A549 (cell line): ENCODE measurements at regions not wholly inside any gene's neighbourhood (a gene's known extent, or its start where the extent isn't known, plus 50 kb on each side); places are given as distances from the start of the nearest gene placed in this dataset.

ENCODE experiments used
- CHD2 ChIP-seq: fragments of 150-350 bp; IDR thresholded peaks from 2 replicates; pipeline ENCODE4 v1.6.1; 2014; ENCODE audit warnings: low read length; ENCODE audit not compliant: partially characterized antibody
- EP300 ChIP-seq, 2 experiments: fragments of >200 bp; sonication (Bioruptor Twin); formaldehyde crosslinking; IDR thresholded peaks; 2 replicates in 1 of 2; 3 replicates in 1 of 2; pipeline ENCODE4 v1.6.1; 2016 to 2017
- JUN ChIP-seq, 2 experiments: fragments of >200 bp; sonication (Bioruptor Twin); formaldehyde crosslinking; IDR thresholded peaks; 2 replicates in 1 of 2; 3 replicates in 1 of 2; pipeline ENCODE4 v1.6.1; 2016 to 2017
- JUNB ChIP-seq: fragments of >200 bp; sonication (Bioruptor Twin); formaldehyde crosslinking; IDR thresholded peaks from 2 replicates; pipeline ENCODE4 v1.6.1; 2016
- KDM1A ChIP-seq: fragments of 200-600 bp; sonication (generic); IDR thresholded peaks from 2 replicates; pipeline ENCODE4 v1.6.1; 2016; ENCODE audit warnings: low read depth, mild to moderate bottlenecking
- MAX ChIP-seq: IDR thresholded peaks from 2 replicates; pipeline ENCODE4 v1.6.1; 2012
- MAZ ChIP-seq: fragments of 150-350 bp; IDR thresholded peaks from 2 replicates; pipeline ENCODE4 v1.6.1; 2014; ENCODE audit warnings: antibody characterized with exemption, low read depth, low read length, borderline replicate concordance
- POLR2A ChIP-seq: IDR thresholded peaks from 2 replicates; pipeline ENCODE4 v1.6.1; 2012; ENCODE audit warnings: mild to moderate bottlenecking, low read length
- POLR2AphosphoS2 ChIP-seq: conservative IDR thresholded peaks from 2 replicates; pipeline ENCODE4 v1.6.1; 2012; ENCODE audit warnings: low read length, improper control_type of control experiment, inconsistent platforms
- RNF2 ChIP-seq: fragments of 200-600 bp; sonication (generic); IDR thresholded peaks from 2 replicates; pipeline ENCODE4 v1.6.1; 2016; ENCODE audit warnings: low read depth, mild to moderate bottlenecking, antibody characterized with exemption, moderate library complexity, borderline replicate concordance
- SREBF2 ChIP-seq: fragments of 450-650 bp; IDR thresholded peaks from 2 replicates; pipeline ENCODE4 v1.6.1; 2014; ENCODE audit warnings: mild to moderate bottlenecking, moderate library complexity
- TF ChIP-seq, protein P1 (sequence below): fragments of 150-350 bp; IDR thresholded peaks from 2 replicates; pipeline ENCODE4 v1.6.1; 2014; ENCODE audit warnings: low read depth, mild to moderate bottlenecking, low read length
- TF ChIP-seq, protein P2 (sequence below): fragments of >200 bp; sonication (Bioruptor Twin); formaldehyde crosslinking; IDR thresholded peaks from 3 replicates; pipeline ENCODE4 v1.5.1; 2016

- TF ChIP-seq MAZ (no peak), POLR2A (no peak), CHD2 (no peak), RNF2 (no peak), JUN (IDR thresholded peaks at IDR 0.05) (no peak), KDM1A (no peak), JUNB (no peak), EP300 (IDR thresholded peaks at IDR 0.05) (no peak), MAX (no peak), SREBF2 (no peak), POLR2AphosphoS2 (no peak)
- TF ChIP-seq, protein P1, sequence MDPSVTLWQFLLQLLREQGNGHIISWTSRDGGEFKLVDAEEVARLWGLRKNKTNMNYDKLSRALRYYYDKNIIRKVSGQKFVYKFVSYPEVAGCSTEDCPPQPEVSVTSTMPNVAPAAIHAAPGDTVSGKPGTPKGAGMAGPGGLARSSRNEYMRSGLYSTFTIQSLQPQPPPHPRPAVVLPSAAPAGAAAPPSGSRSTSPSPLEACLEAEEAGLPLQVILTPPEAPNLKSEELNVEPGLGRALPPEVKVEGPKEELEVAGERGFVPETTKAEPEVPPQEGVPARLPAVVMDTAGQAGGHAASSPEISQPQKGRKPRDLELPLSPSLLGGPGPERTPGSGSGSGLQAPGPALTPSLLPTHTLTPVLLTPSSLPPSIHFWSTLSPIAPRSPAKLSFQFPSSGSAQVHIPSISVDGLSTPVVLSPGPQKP: no peak
- TF ChIP-seq, protein P2, sequence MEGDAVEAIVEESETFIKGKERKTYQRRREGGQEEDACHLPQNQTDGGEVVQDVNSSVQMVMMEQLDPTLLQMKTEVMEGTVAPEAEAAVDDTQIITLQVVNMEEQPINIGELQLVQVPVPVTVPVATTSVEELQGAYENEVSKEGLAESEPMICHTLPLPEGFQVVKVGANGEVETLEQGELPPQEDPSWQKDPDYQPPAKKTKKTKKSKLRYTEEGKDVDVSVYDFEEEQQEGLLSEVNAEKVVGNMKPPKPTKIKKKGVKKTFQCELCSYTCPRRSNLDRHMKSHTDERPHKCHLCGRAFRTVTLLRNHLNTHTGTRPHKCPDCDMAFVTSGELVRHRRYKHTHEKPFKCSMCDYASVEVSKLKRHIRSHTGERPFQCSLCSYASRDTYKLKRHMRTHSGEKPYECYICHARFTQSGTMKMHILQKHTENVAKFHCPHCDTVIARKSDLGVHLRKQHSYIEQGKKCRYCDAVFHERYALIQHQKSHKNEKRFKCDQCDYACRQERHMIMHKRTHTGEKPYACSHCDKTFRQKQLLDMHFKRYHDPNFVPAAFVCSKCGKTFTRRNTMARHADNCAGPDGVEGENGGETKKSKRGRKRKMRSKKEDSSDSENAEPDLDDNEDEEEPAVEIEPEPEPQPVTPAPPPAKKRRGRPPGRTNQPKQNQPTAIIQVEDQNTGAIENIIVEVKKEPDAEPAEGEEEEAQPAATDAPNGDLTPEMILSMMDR: no peak
These were observed 188.7 kb downstream of the FGFR2 start for GRCh38 chr10:121409466-121410104.
